ENCODE measurements at regions not wholly inside any gene's neighbourhood (a gene's known extent, or its start where the extent isn't known, plus 50 kb on each side); places are given as distances from the start of the nearest gene placed in this dataset.

- no peak overlapping the region for H3K4me2 ChIP-seq
- TF ChIP-seq Cebpa-rat (IDR thresholded peaks at IDR 0.05) = no peak
Measured at GRCh38 chr12:107503129-107503855, 182.3 kb upstream of the PWP1 start.

GRCh38 chr12:107503887-107504885 lies 181.4 kb upstream of the PWP1 start:
- H3K27ac ChIP-seq = no peak overlapping the region
- no peaks in the 10 kb centered on the region for H3K9me3 ChIP-seq
- no peak for TF ChIP-seq Cebpa-rat (IDR thresholded peaks at IDR 0.05)
- H3K36me3 ChIP-seq = no peaks in the 10 kb centered on the region
- H4K20me1 ChIP-seq = no peaks in the 10 kb centered on the region
- H3K4me3 ChIP-seq = no peak overlapping the region
- H3K4me1 ChIP-seq = peaks cover 6% of the 10 kb centered on the region; the same call in 1 of the 2 replicates
- no peaks in the 10 kb centered on the region for H3K27me3 ChIP-seq
- H3K9ac ChIP-seq = no peak overlapping the region
- no peak overlapping the region for H3K4me2 ChIP-seq

More at GRCh38 chr12:107503129-107503855, 182.3 kb upstream of the PWP1 start:
- Histone ChIP-seq H3K27ac (no peak overlapping the region), H3K4me3 (no peak overlapping the region), H3K9me3 (no peaks in the 10 kb centered on the region; the same call in 1 of the 2 replicates), H4K20me1 (no peaks in the 10 kb centered on the region), H3K4me1 (peaks cover 6% of the 10 kb centered on the region; the same call in 1 of the 2 replicates), H3K9ac (no peak overlapping the region), H3K27me3 (no peaks in the 10 kb centered on the region), H3K36me3 (no peaks in the 10 kb centered on the region)

- Histone ChIP-seq H3K27me3 (no peaks in the 10 kb centered on the region), H3K36me3 (no peaks in the 10 kb centered on the region), H3K9ac (no peak overlapping the region), H3K4me3 (no peak overlapping the region), H3K9me3 (no peaks in the 10 kb centered on the region), H3K4me2 (no peak overlapping the region), H3K4me1 (no peaks in the 10 kb centered on the region), H3K27ac (no peak overlapping the region), H4K20me1 (no peaks in the 10 kb centered on the region)
- TF ChIP-seq Cebpa-rat (IDR thresholded peaks at IDR 0.05) = no peak
Measured at GRCh38 chr12:107509421-107509820, 176.2 kb upstream of the PWP1 start.

GRCh38 chr12:107510211-107510610 lies 175.4 kb upstream of the PWP1 start:
- no peak overlapping the region for H3K4me3 ChIP-seq
- H3K27ac ChIP-seq = no peak overlapping the region
- H3K36me3 ChIP-seq = no peaks in the 10 kb centered on the region
- no peak overlapping the region for H3K9ac ChIP-seq
- no peaks in the 10 kb centered on the region for H3K27me3 ChIP-seq
- no peak overlapping the region for H3K4me2 ChIP-seq
- H3K9me3 ChIP-seq = no peaks in the 10 kb centered on the region
- peaks cover 2% of the 10 kb centered on the region for H3K4me1 ChIP-seq
- H4K20me1 ChIP-seq = no peaks in the 10 kb centered on the region
- no peak for TF ChIP-seq Cebpa-rat (IDR thresholded peaks at IDR 0.05)

- Histone ChIP-seq H3K4me3 (no peak overlapping the region), H3K4me1 (peaks cover 8% of the 10 kb centered on the region), H4K20me1 (no peaks in the 10 kb centered on the region), H3K27ac (no peak overlapping the region), H3K27me3 (no peaks in the 10 kb centered on the region), H3K9ac (no peak overlapping the region), H3K4me2 (no peak overlapping the region), H3K9me3 (no peaks in the 10 kb centered on the region), H3K36me3 (no peaks in the 10 kb centered on the region)
- TF ChIP-seq Cebpa-rat (IDR thresholded peaks at IDR 0.05) = no peak
Measured at GRCh38 chr12:107511292-107511691, 174.3 kb upstream of the PWP1 start.

- Histone ChIP-seq H3K9ac (no peak overlapping the region), H3K36me3 (no peaks in the 10 kb centered on the region), H3K9me3 (no peaks in the 10 kb centered on the region), H3K4me3 (no peak overlapping the region), H3K27me3 (no peaks in the 10 kb centered on the region), H4K20me1 (no peaks in the 10 kb centered on the region), H3K4me1 (peaks cover 8% of the 10 kb centered on the region), H3K27ac (no peak overlapping the region), H3K4me2 (no peak overlapping the region)
- no peak for TF ChIP-seq Cebpa-rat (IDR thresholded peaks at IDR 0.05)
Measured at GRCh38 chr12:107512391-107512790, 173.2 kb upstream of the PWP1 start.

GRCh38 chr12:107513184-107513583 lies 172.4 kb upstream of the PWP1 start:
- H3K36me3 ChIP-seq = no peaks in the 10 kb centered on the region
- no peaks in the 10 kb centered on the region for H4K20me1 ChIP-seq
- no peak overlapping the region for H3K27ac ChIP-seq
- no peak for TF ChIP-seq Cebpa-rat (IDR thresholded peaks at IDR 0.05)
- H3K4me2 ChIP-seq = no peak overlapping the region
- H3K27me3 ChIP-seq = no peaks in the 10 kb centered on the region
- no peak overlapping the region for H3K4me3 ChIP-seq
- H3K9me3 ChIP-seq = no peaks in the 10 kb centered on the region
- H3K4me1 ChIP-seq = peaks cover 8% of the 10 kb centered on the region
- no peak overlapping the region for H3K9ac ChIP-seq

GRCh38 chr12:107513636-107514400 lies 171.8 kb upstream of the PWP1 start:
- H3K27ac ChIP-seq = no peak overlapping the region
- H3K36me3 ChIP-seq = no peaks in the 10 kb centered on the region
- H3K4me1 ChIP-seq = peaks cover 8% of the 10 kb centered on the region
- H3K27me3 ChIP-seq = no peaks in the 10 kb centered on the region
- no peak overlapping the region for H3K9ac ChIP-seq
- TF ChIP-seq Cebpa-rat (IDR thresholded peaks at IDR 0.05) = no peak
- H3K9me3 ChIP-seq = no peaks in the 10 kb centered on the region
- no peak overlapping the region for H3K4me2 ChIP-seq
- no peaks in the 10 kb centered on the region for H4K20me1 ChIP-seq
- H3K4me3 ChIP-seq = no peak overlapping the region

- Histone ChIP-seq H3K27me3 (no peaks in the 10 kb centered on the region), H3K36me3 (no peaks in the 10 kb centered on the region), H4K20me1 (no peaks in the 10 kb centered on the region), H3K4me2 (peak overlapping the region; percentile 26; the same call in 1 of the 2 replicates), H3K9me3 (no peaks in the 10 kb centered on the region), H3K4me3 (no peak overlapping the region), H3K9ac (no peak overlapping the region), H3K4me1 (peaks cover 18% of the 10 kb centered on the region), H3K27ac (no peak overlapping the region)
- TF ChIP-seq Cebpa-rat (IDR thresholded peaks at IDR 0.05) = no peak
Measured at GRCh38 chr12:107514887-107515445, 170.6 kb upstream of the PWP1 start.
